A549 (cell line): ENCODE measurements at regions not wholly inside any gene's neighbourhood (a gene's known extent, or its start where the extent isn't known, plus 50 kb on each side); places are given as distances from the start of the nearest gene placed in this dataset.

Experiments used
- ATAC-seq, 2 experiments: fragments of 200-7000 bp in 1 of 2; fragments of >200 bp in 1 of 2; cut with Nextera tagmentation in 1 of 2; cut with Tn5 transposase in 1 of 2; 3 replicates each; pipeline versions ENCODE4 v1.8.0 to v1.9.1; 2018 to 2020; ENCODE audit warnings: mild to moderate bottlenecking in 1 of 2, moderate library complexity in 1 of 2
- CTCF ChIA-PET: fragments of 300-600 bp; sonication (Branson Sonifier 250); formaldehyde crosslinking; extraction: SDS; loops from one replicate; lab custom pipeline; 2021; ENCODE audit warnings: antibody characterized with exemption, inconsistent platforms; lab: Yijun Ruan, JAX
- POLR2A ChIA-PET: fragments of 350-600 bp; formaldehyde crosslinking; extraction: SDS; loops from one replicate; lab custom pipeline; 2021; ENCODE audit warnings: antibody characterized with exemption, inconsistent platforms; lab: Yijun Ruan, JAX
- DNase-seq, 2 experiments: peaks; one replicate each; pipeline versions ENCODE4 v3.0.0 to v3.0.0-alpha.2; 2011 to 2016; ENCODE audit warnings: low read depth in 1 of 2, low spot score in 1 of 2
- FAIRE-seq: peaks from 2 replicates; lab custom pipeline; 2011; peaks lifted over from hg19 to GRCh38; lab: Jason Lieb, UNC
- H3K27ac ChIP-seq, 2 experiments: fragments of >200 bp; sonication (Bioruptor Twin); formaldehyde crosslinking; 3 replicates each; pipeline ENCODE4 v1.5.1; 2016 to 2017
- H3K4me1 ChIP-seq: fragments of >200 bp; sonication (Bioruptor Twin); formaldehyde crosslinking; 3 replicates; pipeline ENCODE4 v1.6.1; 2016
- H3K4me2 ChIP-seq: fragments of >200 bp; sonication (Bioruptor Twin); formaldehyde crosslinking; 3 replicates; pipeline ENCODE4 v1.6.1; 2016
- H3K4me3 ChIP-seq: fragments of >200 bp; sonication (Bioruptor Twin); formaldehyde crosslinking; 3 replicates; pipeline ENCODE4 v1.5.1; 2016
- H3K9me3 ChIP-seq: fragments of >200 bp; sonication (Bioruptor Twin); formaldehyde crosslinking; 3 replicates; pipeline ENCODE4 v1.6.1; 2016
- CHD2 ChIP-seq: fragments of 150-350 bp; IDR thresholded peaks from 2 replicates; pipeline ENCODE4 v1.6.1; 2014; ENCODE audit warnings: low read length; ENCODE audit not compliant: partially characterized antibody
- EHMT2 ChIP-seq: fragments of 200-600 bp; sonication (generic); IDR thresholded peaks from 2 replicates; pipeline ENCODE4 v1.6.1; 2016; ENCODE audit warnings: antibody characterized with exemption, low read depth, mild to moderate bottlenecking, moderate library complexity
- ESRRA ChIP-seq: fragments of 150-350 bp; IDR thresholded peaks from 2 replicates; pipeline ENCODE4 v1.6.1; 2014; ENCODE audit warnings: mild to moderate bottlenecking, low read length, borderline replicate concordance
- FOSL2 ChIP-seq, 2 experiments: fragments of 450-650 bp in 1 of 2; fragments of >200 bp in 1 of 2; sonication (Bioruptor Twin) in 1 of 2; formaldehyde crosslinking; IDR thresholded peaks; 2 replicates each; pipeline versions ENCODE4 v1.5.0 to v1.6.1; 2016 to 2020; ENCODE audit warnings: mild to moderate bottlenecking in 1 of 2, moderate library complexity in 1 of 2
- HOXB13 ChIP-seq: fragments of 250-450 bp; sonication (Bioruptor Pico); IDR thresholded peaks from 2 replicates; pipeline ENCODE4 v1.5.0; 2020; ENCODE audit warnings: low read depth, mild to moderate bottlenecking, moderate library complexity
- HOXB5 ChIP-seq: fragments of 250-450 bp; sonication (Bioruptor Pico); IDR thresholded peaks from 2 replicates; pipeline ENCODE4 v1.5.0; 2020; ENCODE audit warnings: mild to moderate bottlenecking, moderate library complexity
- KDM5A ChIP-seq: fragments of 200-600 bp; sonication (generic); IDR thresholded peaks from 2 replicates; pipeline ENCODE4 v1.6.1; 2016; ENCODE audit warnings: antibody characterized with exemption, mild to moderate bottlenecking
- MAFK ChIP-seq: fragments of 450-650 bp; IDR thresholded peaks from 2 replicates; pipeline ENCODE4 v1.6.1; 2014; ENCODE audit not compliant: partially characterized antibody
- MAZ ChIP-seq: fragments of 150-350 bp; IDR thresholded peaks from 2 replicates; pipeline ENCODE4 v1.6.1; 2014; ENCODE audit warnings: antibody characterized with exemption, low read depth, low read length, borderline replicate concordance
- NR3C1 ChIP-seq: fragments of >200 bp; sonication (Bioruptor Twin); formaldehyde crosslinking; IDR thresholded peaks from 3 replicates; pipeline ENCODE4 v1.6.1; 2017
- RARB ChIP-seq: fragments of 250-450 bp; sonication (Bioruptor Pico); IDR thresholded peaks from 2 replicates; pipeline ENCODE4 v1.8.0; 2021; ENCODE audit warnings: mild to moderate bottlenecking, moderate library complexity
- RCOR1 ChIP-seq: fragments of 150-350 bp; IDR thresholded peaks from 2 replicates; pipeline ENCODE4 v1.6.1; 2014; ENCODE audit warnings: antibody characterized with exemption, low read length, low read depth
- REST ChIP-seq: fragments of 200-600 bp; sonication (generic); IDR thresholded peaks from 2 replicates; pipeline ENCODE4 v1.6.1; 2016; ENCODE audit warnings: antibody characterized with exemption, mild to moderate bottlenecking, moderate library complexity
- SREBF2 ChIP-seq: fragments of 450-650 bp; IDR thresholded peaks from 2 replicates; pipeline ENCODE4 v1.6.1; 2014; ENCODE audit warnings: mild to moderate bottlenecking, moderate library complexity
- TP53 ChIP-seq: fragments of 250-450 bp; sonication (Bioruptor Pico); IDR thresholded peaks from 2 replicates; pipeline ENCODE4 v1.5.0; 2021; ENCODE audit warnings: mild to moderate bottlenecking, moderate library complexity
- ZC3H11A ChIP-seq: fragments of 450-650 bp; IDR thresholded peaks from 2 replicates; pipeline ENCODE4 v1.6.1; 2014; ENCODE audit warnings: antibody characterized with exemption, mild to moderate bottlenecking
- ZFP36 ChIP-seq: fragments of 450-650 bp; IDR thresholded peaks from 2 replicates; pipeline ENCODE4 v1.6.1; 2014; ENCODE audit warnings: borderline replicate concordance; ENCODE audit not compliant: partially characterized antibody
- WGBS: methylation state at CpG from one replicate; pipeline ENCODE4 v1.1.6; 2017; ENCODE audit errors: missing lambda C conversion rate; 5-methylcytosine and 5-hydroxymethylcytosine counted together
- TF ChIP-seq, protein P1 (sequence below): fragments of 250-450 bp; sonication (Bioruptor Pico); IDR thresholded peaks from 2 replicates; pipeline ENCODE4 v1.5.0; 2021; ENCODE audit warnings: mild to moderate bottlenecking, moderate library complexity, borderline replicate concordance

GRCh38 chr15:88747631-88748030, 55.6 kb upstream of the ACAN start:
- no peak overlapping the region for H3K4me3 ChIP-seq
- H3K9me3 ChIP-seq = 0 out of 3 replicates have a peak, but pooled peaks cover 2% of the 10 kb centered on the region
- TF ChIP-seq SREBF2 = no peak
- no peak for TF ChIP-seq NR3C1
- TF ChIP-seq CHD2 = no peak
- TF ChIP-seq MAFK = no peak
- no peak for TF ChIP-seq ESRRA
- TF ChIP-seq HOXB13 (CRISPR knock-in tag) = no peak
- H3K4me2 ChIP-seq = no peak overlapping the region
- ChIA-PET POLR2A (no interaction called here), CTCF (interaction anchor here (0.7 to 1.5 kb wide), 2 partner anchors 91 to 1156 kb away, joined by 3 to 6 read pairs; no protein-coding TSS in a partner anchor)
- no peaks in the 10 kb centered on the region for H3K4me1 ChIP-seq
- DNase-seq (no peak), FAIRE-seq (no peak), ATAC-seq (no peak)
- H3K27ac ChIP-seq = no peak overlapping the region
- WGBS = 17% methylated on average over 2 of the region's 2 CpGs

GRCh38 chr15:88748081-88748480, 55.2 kb upstream of the ACAN start:
- TF ChIP-seq, protein P1, sequence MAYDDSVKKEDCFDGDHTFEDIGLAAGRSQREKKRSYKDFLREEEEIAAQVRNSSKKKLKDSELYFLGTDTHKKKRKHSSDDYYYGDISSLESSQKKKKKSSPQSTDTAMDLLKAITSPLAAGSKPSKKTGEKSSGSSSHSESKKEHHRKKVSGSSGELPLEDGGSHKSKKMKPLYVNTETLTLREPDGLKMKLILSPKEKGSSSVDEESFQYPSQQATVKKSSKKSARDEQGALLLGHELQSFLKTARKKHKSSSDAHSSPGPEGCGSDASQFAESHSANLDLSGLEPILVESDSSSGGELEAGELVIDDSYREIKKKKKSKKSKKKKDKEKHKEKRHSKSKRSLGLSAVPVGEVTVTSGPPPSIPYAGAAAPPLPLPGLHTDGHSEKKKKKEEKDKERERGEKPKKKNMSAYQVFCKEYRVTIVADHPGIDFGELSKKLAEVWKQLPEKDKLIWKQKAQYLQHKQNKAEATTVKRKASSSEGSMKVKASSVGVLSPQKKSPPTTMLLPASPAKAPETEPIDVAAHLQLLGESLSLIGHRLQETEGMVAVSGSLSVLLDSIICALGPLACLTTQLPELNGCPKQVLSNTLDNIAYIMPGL (CRISPR knock-in tag) = no peak
- TF ChIP-seq ZFP36 = no peak
- no peak for TF ChIP-seq RCOR1
- TF ChIP-seq REST = no peak
- TF ChIP-seq TP53 (CRISPR knock-in tag) = no peak
- TF ChIP-seq EHMT2 = no peak
- no peak for TF ChIP-seq RARB (CRISPR knock-in tag)
- no peak for TF ChIP-seq MAZ
- TF ChIP-seq FOSL2 (IDR thresholded peaks at IDR 0.05) = no peak
- no peak for TF ChIP-seq FOSL2 (CRISPR knock-in tag; IDR thresholded peaks at IDR 0.05)
- Histone ChIP-seq H3K4me1 (no peaks in the 10 kb centered on the region), H3K27ac (no peak overlapping the region), H3K4me3 (no peak overlapping the region), H3K4me2 (no peak overlapping the region), H3K9me3 (0 out of 3 replicates have a peak, but pooled peaks cover 2% of the 10 kb centered on the region)
- ChIA-PET POLR2A (no interaction called here), CTCF (interaction anchor here (1.0 to 1.5 kb wide), 2 partner anchors 22 to 91 kb away, joined by 3 to 6 read pairs; no protein-coding TSS in a partner anchor)
- DNase-seq = no peak
- ATAC-seq = no peak
- no peak for FAIRE-seq
- WGBS = 11% methylated on average over 3 of the region's 3 CpGs

GRCh38 chr15:88748651-88749050, 54.6 kb upstream of the ACAN start:
- ATAC-seq (no peak), DNase-seq (no peak)
- no peak overlapping the region for H3K4me3 ChIP-seq
- no peak overlapping the region for H3K27ac ChIP-seq
- TF ChIP-seq TP53 (CRISPR knock-in tag) (no peak), KDM5A (no peak), HOXB5 (CRISPR knock-in tag) (no peak), ZC3H11A (no peak)
- TF ChIP-seq, all 56 proteins: peak for 0
- Histone ChIP-seq H3K4me2 (no peak overlapping the region), H3K9me3 (0 out of 3 replicates have a peak, but pooled peaks cover 2% of the 10 kb centered on the region), H3K4me1 (no peaks in the 10 kb centered on the region)
- ChIA-PET POLR2A (no interaction called here), CTCF (interaction anchor here (1.0 kb wide), 1 partner anchor 22 kb away, joined by 3 read pairs; no protein-coding TSS in a partner anchor)
- FAIRE-seq = no peak
- WGBS = 10% methylated on average over 2 of the region's 2 CpGs
